ENCODE measurements at regions not wholly inside any gene's neighbourhood (a gene's known extent, or its start where the extent isn't known, plus 50 kb on each side); places are given as distances from the start of the nearest gene placed in this dataset.

- H3K18ac ChIP-seq (ENCODE audit: low read length): no peak overlapping the region
- H3K27me3 ChIP-seq (ENCODE audit: insufficient read depth, low read length, poor library complexity): no peaks in the 10 kb centered on the region
- H2BK120ac ChIP-seq (ENCODE audit: low read depth, low read length): no peak overlapping the region
- H2BK5ac ChIP-seq (ENCODE audit: low read length): no peak overlapping the region
- H3K4ac ChIP-seq (ENCODE audit: low read depth, low read length): no peak overlapping the region
- no peak overlapping the region for H3K4me2 ChIP-seq (ENCODE audit: low read length)
- no peak overlapping the region for H4K5ac ChIP-seq (ENCODE audit: low read length)
- no peak overlapping the region for H3K56ac ChIP-seq (ENCODE audit: low read length)
- H3K9ac ChIP-seq (ENCODE audit: low read length): no peak overlapping the region
- H3K79me2 ChIP-seq (ENCODE audit: control insufficient read depth, insufficient read depth, low read length): no peaks in the 10 kb centered on the region
- no peak overlapping the region for H4K8ac ChIP-seq (ENCODE audit: low read depth, low read length)
- no peak overlapping the region for H3K27ac ChIP-seq (ENCODE audit: low read depth, low read length)
- no peak for DNase-seq
- no peaks in the 10 kb centered on the region for H3K36me3 ChIP-seq (ENCODE audit: control insufficient read depth, insufficient read depth, low read length)
- H3K4me1 ChIP-seq (ENCODE audit: control insufficient read depth, low read depth, low read length): no peaks in the 10 kb centered on the region
- H2BK15ac ChIP-seq (replicated peaks; ENCODE audit: low read depth): no peak overlapping the region
- no peak overlapping the region for H3K23ac ChIP-seq (ENCODE audit: low read length)
- H3K79me1 ChIP-seq (ENCODE audit: low read length): no peaks in the 10 kb centered on the region
- no peak overlapping the region for H2AK5ac ChIP-seq (ENCODE audit: low read length)
- no peak overlapping the region for H3K4me3 ChIP-seq (ENCODE audit: low read length)
- no CpG with 5 or more reads among the region's 4 CpGs for WGBS (ENCODE audit: extremely low coverage, insufficient coverage, low lambda C conversion rate)
Measured at GRCh38 chr3:20510396-20510795, 324.4 kb upstream of the SGO1 start.

GRCh38 chr3:20503394-20504082, 317.5 kb upstream of the SGO1 start:
- no peak overlapping the region for H3K56ac ChIP-seq (ENCODE audit: low read length)
- H3K79me2 ChIP-seq (ENCODE audit: control insufficient read depth, insufficient read depth, low read length): no peaks in the 10 kb centered on the region
- H2AK5ac ChIP-seq (ENCODE audit: low read length): no peak overlapping the region
- no peak overlapping the region for H3K4me2 ChIP-seq (ENCODE audit: low read length)
- no peak overlapping the region for H3K9ac ChIP-seq (ENCODE audit: low read length)
- H2BK120ac ChIP-seq (ENCODE audit: low read depth, low read length): no peak overlapping the region
- H3K27ac ChIP-seq (ENCODE audit: low read depth, low read length): no peak overlapping the region
- H2BK5ac ChIP-seq (ENCODE audit: low read length): no peak overlapping the region
- H3K4me3 ChIP-seq (ENCODE audit: low read length): no peak overlapping the region
- WGBS (ENCODE audit: extremely low coverage, insufficient coverage, low lambda C conversion rate): no CpG with 5 or more reads among the region's 1 CpG
- H3K18ac ChIP-seq (ENCODE audit: low read length): no peak overlapping the region
- H3K36me3 ChIP-seq (ENCODE audit: control insufficient read depth, insufficient read depth, low read length): no peaks in the 10 kb centered on the region
- no peak overlapping the region for H3K4ac ChIP-seq (ENCODE audit: low read depth, low read length)
- no peak overlapping the region for H3K23ac ChIP-seq (ENCODE audit: low read length)
- H4K5ac ChIP-seq (ENCODE audit: low read length): no peak overlapping the region
- no peak overlapping the region for H4K8ac ChIP-seq (ENCODE audit: low read depth, low read length)
- no peaks in the 10 kb centered on the region for H3K27me3 ChIP-seq (ENCODE audit: insufficient read depth, low read length, poor library complexity)
- H3K79me1 ChIP-seq (ENCODE audit: low read length): no peaks in the 10 kb centered on the region
- H3K4me1 ChIP-seq (ENCODE audit: control insufficient read depth, low read depth, low read length): no peaks in the 10 kb centered on the region
- no peak overlapping the region for H2BK15ac ChIP-seq (replicated peaks; ENCODE audit: low read depth)
- DNase-seq: no peak

GRCh38 chr3:20490996-20491395, 305.0 kb upstream of the SGO1 start:
- no peak overlapping the region for H2BK5ac ChIP-seq (ENCODE audit: low read length)
- H3K79me1 ChIP-seq (ENCODE audit: low read length): no peaks in the 10 kb centered on the region
- no peak overlapping the region for H3K9ac ChIP-seq (ENCODE audit: low read length)
- no peak overlapping the region for H4K5ac ChIP-seq (ENCODE audit: low read length)
- no CpG with 5 or more reads among the region's 1 CpG for WGBS (ENCODE audit: extremely low coverage, insufficient coverage, low lambda C conversion rate)
- no peak overlapping the region for H3K18ac ChIP-seq (ENCODE audit: low read length)
- H3K36me3 ChIP-seq (ENCODE audit: control insufficient read depth, insufficient read depth, low read length): no peaks in the 10 kb centered on the region
- H3K56ac ChIP-seq (ENCODE audit: low read length): no peak overlapping the region
- H3K23ac ChIP-seq (ENCODE audit: low read length): no peak overlapping the region
- no peak overlapping the region for H3K4me3 ChIP-seq (ENCODE audit: low read length)
- H3K4me1 ChIP-seq (ENCODE audit: control insufficient read depth, low read depth, low read length): no peaks in the 10 kb centered on the region
- no peaks in the 10 kb centered on the region for H3K79me2 ChIP-seq (ENCODE audit: control insufficient read depth, insufficient read depth, low read length)
- H3K27ac ChIP-seq (ENCODE audit: low read depth, low read length): no peak overlapping the region
- no peak overlapping the region for H3K4ac ChIP-seq (ENCODE audit: low read depth, low read length)
- no peak for DNase-seq
- no peak overlapping the region for H4K8ac ChIP-seq (ENCODE audit: low read depth, low read length)
- no peak overlapping the region for H2BK120ac ChIP-seq (ENCODE audit: low read depth, low read length)
- no peak overlapping the region for H2AK5ac ChIP-seq (ENCODE audit: low read length)
- H2BK15ac ChIP-seq (replicated peaks; ENCODE audit: low read depth): no peak overlapping the region
- H3K4me2 ChIP-seq (ENCODE audit: low read length): no peak overlapping the region
- no peaks in the 10 kb centered on the region for H3K27me3 ChIP-seq (ENCODE audit: insufficient read depth, low read length, poor library complexity)

- Histone ChIP-seq H3K9ac (ENCODE audit: low read length) (no peak overlapping the region), H3K27me3 (ENCODE audit: insufficient read depth, low read length, poor library complexity) (no peaks in the 10 kb centered on the region), H3K4ac (ENCODE audit: low read depth, low read length) (no peak overlapping the region), H3K79me1 (ENCODE audit: low read length) (no peaks in the 10 kb centered on the region), H3K4me2 (ENCODE audit: low read length) (no peak overlapping the region), H3K23ac (ENCODE audit: low read length) (no peak overlapping the region), H3K4me1 (ENCODE audit: control insufficient read depth, low read depth, low read length) (no peaks in the 10 kb centered on the region), H3K4me3 (ENCODE audit: low read length) (no peak overlapping the region), H2BK5ac (ENCODE audit: low read length) (no peak overlapping the region), H2BK120ac (ENCODE audit: low read depth, low read length) (no peak overlapping the region), H3K27ac (ENCODE audit: low read depth, low read length) (no peak overlapping the region), H4K8ac (ENCODE audit: low read depth, low read length) (no peak overlapping the region), H2BK15ac (replicated peaks; ENCODE audit: low read depth) (no peak overlapping the region), H3K79me2 (ENCODE audit: control insufficient read depth, insufficient read depth, low read length) (no peaks in the 10 kb centered on the region), H3K56ac (ENCODE audit: low read length) (no peak overlapping the region), H4K5ac (ENCODE audit: low read length) (no peak overlapping the region), H2AK5ac (ENCODE audit: low read length) (no peak overlapping the region), H3K36me3 (ENCODE audit: control insufficient read depth, insufficient read depth, low read length) (no peaks in the 10 kb centered on the region), H3K18ac (ENCODE audit: low read length) (no peak overlapping the region)
- DNase-seq: no peak
- WGBS (ENCODE audit: extremely low coverage, insufficient coverage, low lambda C conversion rate): no CpG with 5 or more reads among the region's 3 CpGs
Measured at GRCh38 chr3:20488151-20488550, 302.1 kb upstream of the SGO1 start.

GRCh38 chr3:20484126-20484525, 298.1 kb upstream of the SGO1 start:
- H4K8ac ChIP-seq (ENCODE audit: low read depth, low read length): no peak overlapping the region
- H2BK120ac ChIP-seq (ENCODE audit: low read depth, low read length): no peak overlapping the region
- no peak overlapping the region for H3K18ac ChIP-seq (ENCODE audit: low read length)
- no peak overlapping the region for H3K23ac ChIP-seq (ENCODE audit: low read length)
- no peak overlapping the region for H3K4me2 ChIP-seq (ENCODE audit: low read length)
- H3K9ac ChIP-seq (ENCODE audit: low read length): no peak overlapping the region
- H2AK5ac ChIP-seq (ENCODE audit: low read length): no peak overlapping the region
- no peak overlapping the region for H2BK15ac ChIP-seq (replicated peaks; ENCODE audit: low read depth)
- no peak for DNase-seq
- H3K4ac ChIP-seq (ENCODE audit: low read depth, low read length): no peak overlapping the region
- H3K56ac ChIP-seq (ENCODE audit: low read length): no peak overlapping the region
- H3K79me2 ChIP-seq (ENCODE audit: control insufficient read depth, insufficient read depth, low read length): no peaks in the 10 kb centered on the region
- H4K5ac ChIP-seq (ENCODE audit: low read length): no peak overlapping the region
- no peak overlapping the region for H3K27ac ChIP-seq (ENCODE audit: low read depth, low read length)
- no CpG with 5 or more reads among the region's 2 CpGs for WGBS (ENCODE audit: extremely low coverage, insufficient coverage, low lambda C conversion rate)
- H3K4me3 ChIP-seq (ENCODE audit: low read length): no peak overlapping the region
- H2BK5ac ChIP-seq (ENCODE audit: low read length): no peak overlapping the region
- H3K36me3 ChIP-seq (ENCODE audit: control insufficient read depth, insufficient read depth, low read length): no peaks in the 10 kb centered on the region
- no peaks in the 10 kb centered on the region for H3K4me1 ChIP-seq (ENCODE audit: control insufficient read depth, low read depth, low read length)
- no peaks in the 10 kb centered on the region for H3K27me3 ChIP-seq (ENCODE audit: insufficient read depth, low read length, poor library complexity)
- H3K79me1 ChIP-seq (ENCODE audit: low read length): no peaks in the 10 kb centered on the region

- no peak overlapping the region for H4K8ac ChIP-seq (ENCODE audit: low read depth, low read length)
- no peaks in the 10 kb centered on the region for H3K27me3 ChIP-seq (ENCODE audit: insufficient read depth, low read length, poor library complexity)
- no peaks in the 10 kb centered on the region for H3K79me1 ChIP-seq (ENCODE audit: low read length)
- WGBS (ENCODE audit: extremely low coverage, insufficient coverage, low lambda C conversion rate): no CpG with 5 or more reads among the region's 3 CpGs
- no peak overlapping the region for H3K4me3 ChIP-seq (ENCODE audit: low read length)
- no peak overlapping the region for H3K27ac ChIP-seq (ENCODE audit: low read depth, low read length)
- H3K79me2 ChIP-seq (ENCODE audit: control insufficient read depth, insufficient read depth, low read length): no peaks in the 10 kb centered on the region
- H3K56ac ChIP-seq (ENCODE audit: low read length): no peak overlapping the region
- no peak overlapping the region for H2BK120ac ChIP-seq (ENCODE audit: low read depth, low read length)
- no peak overlapping the region for H3K9ac ChIP-seq (ENCODE audit: low read length)
- H2AK5ac ChIP-seq (ENCODE audit: low read length): no peak overlapping the region
- no peak overlapping the region for H3K23ac ChIP-seq (ENCODE audit: low read length)
- H3K4me2 ChIP-seq (ENCODE audit: low read length): no peak overlapping the region
- no peaks in the 10 kb centered on the region for H3K36me3 ChIP-seq (ENCODE audit: control insufficient read depth, insufficient read depth, low read length)
- H2BK5ac ChIP-seq (ENCODE audit: low read length): no peak overlapping the region
- H3K18ac ChIP-seq (ENCODE audit: low read length): no peak overlapping the region
- H3K4me1 ChIP-seq (ENCODE audit: control insufficient read depth, low read depth, low read length): no peaks in the 10 kb centered on the region
- H4K5ac ChIP-seq (ENCODE audit: low read length): no peak overlapping the region
- DNase-seq: no peak
- H3K4ac ChIP-seq (ENCODE audit: low read depth, low read length): no peak overlapping the region
- no peak overlapping the region for H2BK15ac ChIP-seq (replicated peaks; ENCODE audit: low read depth)
Measured at GRCh38 chr3:20482350-20482749, 296.3 kb upstream of the SGO1 start.

Data from mesendoderm (in vitro differentiated cells).